Cardiac fibroblast (primary cell): ENCODE measurements at regions not wholly inside any gene's neighbourhood (a gene's known extent, or its start where the extent isn't known, plus 50 kb on each side); places are given as distances from the start of the nearest gene placed in this dataset.

Experiments used
- DNase-seq, 2 donors: peaks; one replicate each; pipeline versions ENCODE4 v3.0.0 to v3.0.0-alpha.2; 2010; ENCODE audit warnings: low read depth in 2 of 2
- H3K4me3 ChIP-seq, 2 donors: replicated peaks in 1 of 2; 1 replicate in 1 of 2; 2 replicates in 1 of 2; pipeline ENCODE4 v1.5.1; 2011; ENCODE audit warnings: low read depth in 2 of 2, low read length in 2 of 2, mild to moderate bottlenecking in 2 of 2, moderate library complexity in 1 of 2
- TF ChIP-seq, protein P1 (sequence below): IDR thresholded peaks from one replicate; pipeline ENCODE4 v1.5.1; 2011; ENCODE audit warnings: low read depth, mild to moderate bottlenecking, low read length, inconsistent platforms

DNA sequence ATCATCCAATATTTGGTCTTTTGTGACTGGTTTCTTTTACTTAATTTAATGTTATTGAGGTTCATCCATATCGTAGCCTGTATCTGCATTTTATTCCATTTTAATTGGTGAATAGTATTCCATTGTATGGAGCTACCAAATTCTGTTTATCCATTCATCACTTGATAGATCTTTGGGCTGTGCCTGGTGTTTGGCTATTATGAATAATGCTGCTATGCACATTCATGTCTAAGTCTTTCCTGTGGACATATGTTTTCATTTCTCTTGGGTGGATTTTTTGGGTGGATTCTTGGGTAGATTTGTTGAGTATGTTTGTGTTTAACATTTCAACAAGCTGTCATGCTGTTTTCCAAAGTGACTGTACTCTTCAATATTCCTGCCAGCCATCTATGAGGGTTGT lies 52.5 kb upstream of the NEDD4L start:
- TF ChIP-seq, protein P1, sequence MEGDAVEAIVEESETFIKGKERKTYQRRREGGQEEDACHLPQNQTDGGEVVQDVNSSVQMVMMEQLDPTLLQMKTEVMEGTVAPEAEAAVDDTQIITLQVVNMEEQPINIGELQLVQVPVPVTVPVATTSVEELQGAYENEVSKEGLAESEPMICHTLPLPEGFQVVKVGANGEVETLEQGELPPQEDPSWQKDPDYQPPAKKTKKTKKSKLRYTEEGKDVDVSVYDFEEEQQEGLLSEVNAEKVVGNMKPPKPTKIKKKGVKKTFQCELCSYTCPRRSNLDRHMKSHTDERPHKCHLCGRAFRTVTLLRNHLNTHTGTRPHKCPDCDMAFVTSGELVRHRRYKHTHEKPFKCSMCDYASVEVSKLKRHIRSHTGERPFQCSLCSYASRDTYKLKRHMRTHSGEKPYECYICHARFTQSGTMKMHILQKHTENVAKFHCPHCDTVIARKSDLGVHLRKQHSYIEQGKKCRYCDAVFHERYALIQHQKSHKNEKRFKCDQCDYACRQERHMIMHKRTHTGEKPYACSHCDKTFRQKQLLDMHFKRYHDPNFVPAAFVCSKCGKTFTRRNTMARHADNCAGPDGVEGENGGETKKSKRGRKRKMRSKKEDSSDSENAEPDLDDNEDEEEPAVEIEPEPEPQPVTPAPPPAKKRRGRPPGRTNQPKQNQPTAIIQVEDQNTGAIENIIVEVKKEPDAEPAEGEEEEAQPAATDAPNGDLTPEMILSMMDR = no peak
- no peak for DNase-seq
- H3K4me3 ChIP-seq = no peak overlapping the region

DNA sequence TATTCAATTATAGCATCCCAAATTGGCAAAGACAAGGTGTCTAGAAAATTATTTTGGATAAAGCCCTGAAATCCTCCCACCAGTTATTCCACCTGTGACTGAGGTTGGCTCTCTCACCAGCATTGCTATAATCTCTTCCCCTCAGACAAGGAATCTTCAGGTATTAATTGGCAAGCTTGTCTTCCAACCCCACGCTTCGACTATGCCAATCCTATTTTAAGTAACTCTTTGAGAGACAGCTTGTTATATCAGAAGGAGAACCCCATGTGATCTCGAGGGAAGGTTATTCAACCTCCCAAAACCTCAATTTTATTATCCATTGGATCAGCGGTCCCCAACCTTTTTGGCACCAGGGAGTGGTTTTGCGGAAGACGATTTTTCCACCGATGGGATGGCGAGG lies 54.5 kb upstream of the NEDD4L start:
- TF ChIP-seq, protein P1 = no peak
- no peak overlapping the region for H3K4me3 ChIP-seq
- DNase-seq = no peak

DNA sequence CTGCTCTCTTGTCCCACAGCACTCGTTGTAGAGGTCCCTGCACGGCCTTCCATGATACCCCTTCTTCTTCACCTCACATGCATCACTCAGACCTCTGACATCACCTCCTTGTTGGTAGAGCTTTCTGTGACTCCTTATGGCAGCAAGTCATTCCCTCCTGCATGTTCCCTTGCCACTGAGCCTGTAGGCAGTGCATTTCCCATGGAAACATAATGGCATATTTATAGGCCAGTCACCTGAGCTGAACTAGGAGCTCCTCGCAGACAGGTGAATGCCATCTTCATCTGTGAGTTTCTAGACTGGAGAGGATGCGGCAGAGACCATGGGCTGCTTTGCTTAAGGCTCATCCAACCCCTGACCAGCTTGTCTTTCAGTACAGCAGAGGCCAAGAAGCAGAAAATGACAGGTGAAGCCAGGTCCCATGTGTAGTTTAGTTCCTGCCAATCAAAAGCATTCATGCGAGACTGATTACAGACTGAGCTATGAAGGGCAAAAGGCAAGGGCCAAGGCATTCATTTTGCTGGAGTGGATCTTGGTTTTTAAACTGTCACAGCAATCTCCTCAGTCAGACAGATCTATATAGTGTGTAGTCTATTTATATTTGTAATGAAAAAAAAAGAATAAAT lies 59.4 kb upstream of the NEDD4L start:
- DNase-seq = no peak
- H3K4me3 ChIP-seq = no peak overlapping the region
- TF ChIP-seq, protein P1 = no peak

DNA sequence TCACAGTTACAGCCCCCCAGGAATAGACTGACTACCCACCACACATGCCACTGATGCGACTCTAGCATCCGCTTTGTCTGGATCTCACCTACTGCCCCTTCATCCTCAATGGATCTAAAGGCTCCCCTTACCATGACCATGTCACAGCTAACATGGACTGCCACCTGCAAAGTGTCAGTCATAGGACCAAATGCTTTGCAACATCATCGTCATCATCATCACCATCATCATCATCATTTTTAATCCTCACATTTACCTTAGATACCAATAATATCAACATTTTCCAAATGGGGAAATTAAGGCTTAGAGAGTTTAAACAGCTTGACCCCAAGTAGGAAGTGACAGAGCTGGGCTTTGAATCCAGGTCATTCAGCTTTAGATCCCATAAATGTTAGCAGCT lies 60.1 kb upstream of the NEDD4L start:
- TF ChIP-seq, protein P1 = no peak
- DNase-seq = no peak
- H3K4me3 ChIP-seq = no peak overlapping the region

DNA sequence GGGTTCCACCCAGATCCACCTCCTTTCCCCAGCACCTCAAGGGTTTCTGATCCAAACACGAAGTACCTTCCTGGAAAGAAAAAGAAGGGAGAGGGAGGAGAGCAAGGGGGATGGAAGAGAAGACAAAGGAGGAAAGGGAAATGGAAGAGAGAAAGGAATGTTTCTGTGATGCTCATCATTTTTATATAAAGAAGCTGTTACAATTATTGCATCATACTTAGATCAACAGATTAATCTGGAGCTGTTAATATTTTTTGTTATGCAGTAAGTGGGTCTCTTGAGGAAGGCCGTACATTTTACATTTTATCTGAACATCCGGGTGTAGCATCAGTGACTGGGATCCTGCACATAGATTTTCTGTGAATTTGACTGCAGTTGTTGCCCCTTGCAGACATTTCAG lies 60.6 kb upstream of the NEDD4L start:
- no peak for DNase-seq
- no peak overlapping the region for H3K4me3 ChIP-seq
- TF ChIP-seq, protein P1 = no peak

DNA sequence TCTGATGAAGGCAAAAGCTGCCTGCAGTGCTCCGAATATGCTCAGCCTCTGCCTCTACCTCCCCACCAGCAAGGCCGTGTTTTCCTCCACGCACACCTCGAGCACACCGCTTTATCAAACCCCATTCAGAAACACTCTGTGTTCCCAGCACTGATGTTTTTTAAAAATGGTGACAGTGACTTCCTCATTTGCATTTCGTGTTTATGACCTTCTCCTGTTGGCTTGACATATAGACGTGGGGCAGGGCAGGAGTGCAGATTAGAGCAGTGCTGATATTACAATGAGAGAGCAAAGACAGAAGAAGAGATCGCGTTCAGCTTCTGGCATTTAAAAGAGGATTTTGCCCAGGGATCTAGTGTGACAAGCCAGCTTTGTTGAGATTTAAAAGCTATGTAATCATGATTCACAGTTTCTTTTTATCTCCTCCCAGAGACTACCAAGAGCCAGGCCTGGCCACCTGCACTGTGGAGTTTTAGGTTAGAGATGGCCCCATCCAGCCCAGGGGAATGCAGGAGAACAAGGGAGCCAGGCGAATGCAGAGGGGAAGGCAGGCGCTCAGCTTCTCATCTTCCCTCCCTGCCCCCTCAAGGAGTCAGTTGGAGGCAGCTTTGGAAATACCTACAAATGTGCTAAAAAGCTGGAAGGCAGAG lies 61.5 kb upstream of the NEDD4L start:
- TF ChIP-seq, protein P1 = no peak
- no peak overlapping the region for H3K4me3 ChIP-seq
- DNase-seq = no peak
